Kidney (tissue), 13 donors: ENCODE measurements at regions not wholly inside any gene's neighbourhood (a gene's known extent, or its start where the extent isn't known, plus 50 kb on each side); places are given as distances from the start of the nearest gene placed in this dataset.

Experiments
- DNase-seq, 5 donors: peaks; one replicate each; pipeline ENCODE4 v3.0.0-alpha.2; 2013 to 2020
- FAIRE-seq: peaks from 2 replicates; lab custom pipeline; 2012; peaks lifted over from hg19 to GRCh38; lab: Jason Lieb, UNC
- H3K27ac ChIP-seq, 2 donors: one replicate each; pipeline ENCODE4 v1.7.0; 2013; ENCODE audit warnings: low read depth in 2 of 2, low read length in 2 of 2, inconsistent platforms in 1 of 2
- H3K27me3 ChIP-seq: one replicate; pipeline ENCODE4 v1.7.1; 2013; ENCODE audit warnings: low read length, inconsistent platforms; ENCODE audit not compliant: control insufficient read depth, insufficient read depth
- H3K36me3 ChIP-seq, 3 donors: one replicate each; pipeline versions ENCODE4 v1.7.0 to v1.7.1; 2013; ENCODE audit warnings: low read length in 3 of 3, control low read depth in 1 of 3, inconsistent platforms in 1 of 3; ENCODE audit not compliant: insufficient read depth in 3 of 3, control insufficient read depth in 2 of 3
- H3K4me1 ChIP-seq, 3 donors: one replicate each; pipeline versions ENCODE4 v1.7.0 to v1.7.1; 2013; ENCODE audit warnings: low read length in 3 of 3, inconsistent platforms in 1 of 3, low read depth in 1 of 3; ENCODE audit not compliant: control insufficient read depth in 2 of 3, insufficient read depth in 2 of 3
- H3K4me3 ChIP-seq, 3 donors: one replicate each; pipeline versions ENCODE4 v1.7.0 to v1.8.1; 2013; ENCODE audit warnings: low read length in 3 of 3, control low read depth in 1 of 3, inconsistent platforms in 1 of 3
- H3K9ac ChIP-seq, 3 donors: one replicate each; pipeline versions ENCODE4 v1.7.0 to v1.7.1; 2013; ENCODE audit warnings: low read length in 3 of 3, control low read depth in 1 of 3, inconsistent platforms in 1 of 3
- H3K9me3 ChIP-seq, 3 donors: one replicate each; pipeline versions ENCODE4 v1.7.0 to v1.7.1; 2013; ENCODE audit warnings: low read length in 3 of 3, control low read depth in 1 of 3, inconsistent platforms in 1 of 3; ENCODE audit not compliant: control insufficient read depth in 2 of 3, insufficient read depth in 1 of 3
- CTCF ChIP-seq: IDR thresholded peaks from 3 replicates; pipeline ENCODE4 v1.5.1; 2012; ENCODE audit warnings: mild to moderate bottlenecking, moderate library complexity, borderline replicate concordance; ENCODE audit not compliant: insufficient read depth; ENCODE audit errors: extremely low read depth
- intact Hi-C: fragments of 100-400 bp; cut with DNase I; formaldehyde crosslinking; loops from one replicate; pipeline ENCODE4 v1.11.1; 2022
- donor health status: control.
- donor health status: control.
- donor health status: control.
- donor health status: control.
- donor health status: control.
- donor health status: DM: yes; HTN: yes; CAD: no.
- donor health status: Normal renal cell carcinoma (clear cell type).

- DNase-seq (no peak), FAIRE-seq (no peak)
- Histone ChIP-seq H3K27ac (no peak overlapping the region), H3K9me3 (peaks cover 0 to 10% (median 0%) of the 10 kb centered on the region in 3 donors), H3K4me1 (no peaks in the 10 kb centered on the region), H3K27me3 (no peaks in the 10 kb centered on the region), H3K4me3 (no peak overlapping the region), H3K36me3 (no peaks in the 10 kb centered on the region), H3K9ac (no peak overlapping the region)
- no peak for TF ChIP-seq CTCF
- intact Hi-C loops: no loop called here
These were observed 791.2 kb upstream of the ZNF608 start for GRCh38 chr5:125537661-125538060.

- H3K9ac ChIP-seq: no peak overlapping the region
- no peaks in the 10 kb centered on the region for H3K36me3 ChIP-seq
- no peak for FAIRE-seq
- no peaks in the 10 kb centered on the region for H3K4me1 ChIP-seq
- H3K4me3 ChIP-seq: no peak overlapping the region
- H3K27me3 ChIP-seq: no peaks in the 10 kb centered on the region
- H3K9me3 ChIP-seq: peaks cover 0 to 10% (median 0%) of the 10 kb centered on the region in 3 donors
- DNase-seq: no peak
- H3K27ac ChIP-seq: no peak overlapping the region
- no peak for TF ChIP-seq CTCF
- intact Hi-C loops: no loop called here
These were observed 792.0 kb upstream of the ZNF608 start for GRCh38 chr5:125538469-125538868.

- Histone ChIP-seq H3K27me3 (no peaks in the 10 kb centered on the region), H3K9me3 (peaks cover 0 to 10% (median 0%) of the 10 kb centered on the region in 3 donors), H3K4me3 (no peak overlapping the region), H3K4me1 (no peaks in the 10 kb centered on the region), H3K9ac (no peak overlapping the region), H3K36me3 (no peaks in the 10 kb centered on the region), H3K27ac (no peak overlapping the region)
- FAIRE-seq (no peak), DNase-seq (peak in 1 of 5 donors; percentile 12)
- no peak for TF ChIP-seq CTCF
- intact Hi-C loops: no loop called here
These were observed 794.6 kb upstream of the ZNF608 start for GRCh38 chr5:125541085-125541484.

GRCh38 chr5:125549322-125549911 is 803.0 kb upstream of the ZNF608 start:
- FAIRE-seq (no peak), DNase-seq (peak in 3 of 5 donors; percentile 18 to 44 (median 37))
- intact Hi-C loops: no loop called here
- Histone ChIP-seq H3K4me1 (peaks cover 0 to 3% (median 0%) of the 10 kb centered on the region in 3 donors), H3K4me3 (no peak overlapping the region), H3K27ac (no peak overlapping the region), H3K9ac (no peak overlapping the region), H3K36me3 (no peaks in the 10 kb centered on the region), H3K27me3 (no peaks in the 10 kb centered on the region), H3K9me3 (no peaks in the 10 kb centered on the region)
- TF ChIP-seq CTCF: no peak
